ENCODE measurements at regions not wholly inside any gene's neighbourhood (a gene's known extent, or its start where the extent isn't known, plus 50 kb on each side); places are given as distances from the start of the nearest gene placed in this dataset.

GRCh38 chr6:117776441-117776840 is 101.2 kb downstream of the NUS1 start:
- TF ChIP-seq CTCF (conservative IDR thresholded peaks at IDR 0.05; ENCODE audit: low read length) (peak; percentile 28; the same call in 1 of the 2 replicates), EZH2phosphoT487 (IDR thresholded peaks at IDR 0.05; ENCODE audit: borderline replicate concordance, low read depth, low read length) (no peak)
